ENCODE measurements at regions not wholly inside any gene's neighbourhood (a gene's known extent, or its start where the extent isn't known, plus 50 kb on each side); places are given as distances from the start of the nearest gene placed in this dataset.

DNA sequence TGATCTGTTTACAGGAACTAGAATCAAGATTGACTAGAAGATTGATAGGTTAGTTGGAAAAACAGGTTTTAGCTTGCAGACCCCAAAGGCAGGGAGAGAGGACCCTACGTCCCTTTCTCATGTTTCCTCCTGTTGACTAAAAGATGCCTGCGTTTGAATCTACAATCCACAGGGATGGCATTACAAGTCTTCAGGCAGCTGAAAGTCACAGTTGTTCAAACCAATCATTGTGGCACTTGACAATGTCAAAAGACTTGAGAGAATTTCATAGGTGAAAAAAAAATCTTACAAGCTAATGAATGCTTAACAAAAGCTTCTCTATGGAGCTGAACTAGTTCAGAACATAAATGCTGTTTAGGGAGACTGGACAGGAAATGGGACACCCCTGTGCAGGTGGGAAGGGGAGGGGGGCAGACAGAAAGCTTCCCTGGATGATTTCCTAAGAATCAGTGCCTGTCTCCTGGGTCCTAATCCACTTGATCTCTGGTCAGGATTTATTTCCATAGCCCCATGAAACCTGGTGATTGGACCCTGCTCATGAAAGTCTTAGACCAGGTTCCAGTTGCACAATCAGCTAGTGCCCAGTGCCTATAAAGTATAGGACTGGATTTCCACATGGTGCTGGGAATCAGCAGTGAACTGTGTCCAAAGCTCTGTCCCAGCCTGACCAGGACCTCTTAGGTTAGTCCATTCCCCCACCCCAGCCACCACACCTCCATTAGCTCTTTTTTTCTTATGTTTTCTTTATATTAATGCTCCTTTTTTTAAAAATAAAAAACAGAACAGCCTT lies 91.6 kb upstream of the BCAR3 start:
- Histone ChIP-seq H3K27me3 (no peaks in the 10 kb centered on the region), H3K4me3 (no peak overlapping the region), H3K9me3 (no peaks in the 10 kb centered on the region), H3K27ac (no peak overlapping the region), H3K36me3 (no peaks in the 10 kb centered on the region), H3K4me1 (peaks cover 0 to 4% of the 10 kb centered on the region in 2 donors)
- TF ChIP-seq, protein P1, sequence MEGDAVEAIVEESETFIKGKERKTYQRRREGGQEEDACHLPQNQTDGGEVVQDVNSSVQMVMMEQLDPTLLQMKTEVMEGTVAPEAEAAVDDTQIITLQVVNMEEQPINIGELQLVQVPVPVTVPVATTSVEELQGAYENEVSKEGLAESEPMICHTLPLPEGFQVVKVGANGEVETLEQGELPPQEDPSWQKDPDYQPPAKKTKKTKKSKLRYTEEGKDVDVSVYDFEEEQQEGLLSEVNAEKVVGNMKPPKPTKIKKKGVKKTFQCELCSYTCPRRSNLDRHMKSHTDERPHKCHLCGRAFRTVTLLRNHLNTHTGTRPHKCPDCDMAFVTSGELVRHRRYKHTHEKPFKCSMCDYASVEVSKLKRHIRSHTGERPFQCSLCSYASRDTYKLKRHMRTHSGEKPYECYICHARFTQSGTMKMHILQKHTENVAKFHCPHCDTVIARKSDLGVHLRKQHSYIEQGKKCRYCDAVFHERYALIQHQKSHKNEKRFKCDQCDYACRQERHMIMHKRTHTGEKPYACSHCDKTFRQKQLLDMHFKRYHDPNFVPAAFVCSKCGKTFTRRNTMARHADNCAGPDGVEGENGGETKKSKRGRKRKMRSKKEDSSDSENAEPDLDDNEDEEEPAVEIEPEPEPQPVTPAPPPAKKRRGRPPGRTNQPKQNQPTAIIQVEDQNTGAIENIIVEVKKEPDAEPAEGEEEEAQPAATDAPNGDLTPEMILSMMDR (IDR thresholded peaks at IDR 0.05): no peak
- intact Hi-C loops (cut with DNase I): no loop called here
- no peak for DNase-seq (ENCODE audit: low spot score in 2 of 2)

DNA sequence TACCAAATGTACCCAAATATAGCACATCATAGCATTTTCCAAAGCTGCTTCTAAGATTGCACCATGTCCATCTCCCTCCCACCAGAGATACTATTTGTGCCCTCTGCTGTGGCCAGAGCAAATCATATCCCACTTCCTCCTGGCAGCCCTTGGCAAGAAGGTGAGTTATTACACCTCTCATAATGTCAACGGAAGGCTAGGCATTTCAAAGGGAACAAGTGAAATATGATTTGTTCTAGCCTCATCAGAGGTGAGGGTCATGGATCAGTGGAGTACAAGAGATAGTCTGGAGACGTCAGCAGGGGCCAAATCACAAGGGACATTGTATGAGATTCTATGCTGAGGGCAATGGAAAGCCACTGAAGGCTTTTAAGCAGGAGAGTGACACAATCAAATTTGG lies 90.2 kb upstream of the BCAR3 start:
- Histone ChIP-seq H3K27ac (no peak overlapping the region), H3K4me3 (no peak overlapping the region), H3K9me3 (no peaks in the 10 kb centered on the region), H3K4me1 (peaks cover 0 to 4% of the 10 kb centered on the region in 2 donors), H3K27me3 (no peaks in the 10 kb centered on the region), H3K36me3 (no peaks in the 10 kb centered on the region)
- intact Hi-C loops (cut with DNase I): no loop called here
- no peak for DNase-seq (ENCODE audit: low spot score in 2 of 2)
- TF ChIP-seq, protein P1 (IDR thresholded peaks at IDR 0.05): no peak

DNA sequence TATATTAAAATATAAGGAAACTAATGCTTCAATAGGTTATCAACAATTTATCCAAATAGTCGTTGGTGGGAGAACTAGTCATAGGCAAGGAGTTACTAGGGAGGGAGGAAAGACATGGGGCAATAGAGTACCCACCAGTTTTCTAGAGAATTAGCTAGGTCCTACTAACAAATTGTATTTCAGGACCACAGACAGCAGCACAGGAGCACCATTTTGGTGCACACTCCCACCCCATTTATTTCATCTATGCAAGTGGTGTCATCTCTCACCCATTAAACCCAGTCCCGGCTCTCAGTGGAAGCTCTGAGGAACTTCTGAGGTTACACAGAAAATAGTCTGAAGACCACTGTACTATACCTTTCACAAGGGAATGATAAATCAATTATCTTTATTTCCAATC lies 89.0 kb upstream of the BCAR3 start:
- Histone ChIP-seq H3K27ac (no peak overlapping the region), H3K4me1 (peaks cover 0 to 4% of the 10 kb centered on the region in 2 donors), H3K36me3 (no peaks in the 10 kb centered on the region), H3K4me3 (no peak overlapping the region), H3K27me3 (no peaks in the 10 kb centered on the region), H3K9me3 (no peaks in the 10 kb centered on the region)
- intact Hi-C loops (cut with DNase I): no loop called here
- no peak for DNase-seq (ENCODE audit: low spot score in 2 of 2)
- TF ChIP-seq, protein P1 (IDR thresholded peaks at IDR 0.05): no peak

DNA sequence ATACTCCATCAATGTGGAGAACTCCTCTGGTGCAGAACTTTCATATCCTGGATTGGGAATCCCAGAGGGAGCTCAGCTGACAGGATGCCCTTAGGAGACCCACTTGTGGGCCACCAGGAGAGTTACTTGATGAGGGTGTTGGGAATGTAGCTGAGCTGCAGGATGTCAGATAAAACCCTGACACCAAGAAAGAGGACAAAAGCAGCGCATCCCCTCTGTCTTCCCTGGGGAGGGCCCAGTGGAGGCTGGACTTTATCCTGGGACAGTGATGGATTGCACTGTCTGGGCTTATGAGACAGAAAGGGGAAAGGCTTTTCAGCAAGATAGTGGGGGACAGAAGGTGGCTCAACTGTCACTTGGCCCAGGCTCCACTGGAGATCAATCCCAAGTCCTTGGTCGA lies 88.1 kb upstream of the BCAR3 start:
- intact Hi-C loops (cut with DNase I): no loop called here
- Histone ChIP-seq H3K4me3 (no peak overlapping the region), H3K36me3 (no peaks in the 10 kb centered on the region), H3K9me3 (no peaks in the 10 kb centered on the region), H3K27me3 (no peaks in the 10 kb centered on the region), H3K27ac (no peak overlapping the region), H3K4me1 (peaks cover 0 to 4% of the 10 kb centered on the region in 2 donors)
- TF ChIP-seq, protein P1 (IDR thresholded peaks at IDR 0.05): no peak
- DNase-seq (ENCODE audit: low spot score in 2 of 2): no peak

DNA sequence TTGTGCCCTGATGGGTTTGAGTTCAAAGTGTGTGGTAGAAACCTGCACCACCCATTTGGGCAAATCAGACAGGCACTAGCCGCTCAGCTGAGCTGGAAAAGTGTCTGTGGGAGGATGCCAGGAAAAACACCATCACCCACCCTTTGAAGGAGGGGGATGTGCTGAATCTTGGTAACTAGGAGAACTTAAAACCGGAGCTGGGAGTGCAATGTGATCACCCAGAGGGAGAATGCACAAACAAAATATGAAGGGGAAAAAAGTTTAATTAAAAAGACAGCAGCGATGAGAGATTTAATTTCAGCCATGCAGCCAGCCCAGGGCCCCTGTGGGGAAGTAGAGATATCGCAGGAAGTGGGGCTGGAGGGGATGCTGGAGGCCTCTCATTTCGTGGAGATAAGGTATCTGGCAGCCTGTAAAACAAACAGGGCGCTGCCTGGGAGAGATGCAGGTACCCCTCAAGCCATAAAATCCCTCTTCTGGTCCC lies 86.8 kb upstream of the BCAR3 start:
- intact Hi-C loops (cut with DNase I): no loop called here
- H3K27ac ChIP-seq: no peak overlapping the region
- TF ChIP-seq, protein P1 (IDR thresholded peaks at IDR 0.05): no peak
- no peak for DNase-seq (ENCODE audit: low spot score in 2 of 2)
- no peaks in the 10 kb centered on the region for H3K9me3 ChIP-seq
- H3K27me3 ChIP-seq: no peaks in the 10 kb centered on the region
- H3K4me3 ChIP-seq: no peak overlapping the region
- H3K4me1 ChIP-seq: peaks cover 0 to 4% of the 10 kb centered on the region in 2 donors
- H3K36me3 ChIP-seq: no peaks in the 10 kb centered on the region

Measured in ascending aorta (tissue), 2 donors.